ENCODE measurements at regions not wholly inside any gene's neighbourhood (a gene's known extent, or its start where the extent isn't known, plus 50 kb on each side); places are given as distances from the start of the nearest gene placed in this dataset.

GRCh38 chr5:173753307-173754168, 134.6 kb upstream of the CPEB4 start (continued):
- TF ChIP-seq ZNF280D (CRISPR knock-in tag; IDR thresholded peaks at IDR 0.05) (no peak), ZNF407 (CRISPR knock-in tag; IDR thresholded peaks at IDR 0.05; ENCODE audit: not compliant biosample characterization) (no peak), ZNF513 (CRISPR knock-in tag; conservative IDR thresholded peaks at IDR 0.05) (no peak), ZNF276 (CRISPR knock-in tag; IDR thresholded peaks at IDR 0.05; ENCODE audit: low read depth) (no peak), ISL2 (CRISPR knock-in tag; IDR thresholded peaks at IDR 0.05) (no peak), MZF1 (CRISPR knock-in tag; IDR thresholded peaks at IDR 0.05; ENCODE audit: borderline replicate concordance) (no peak), ZNF740 (CRISPR knock-in tag; IDR thresholded peaks at IDR 0.05) (no peak), TARDBP (CRISPR knock-in tag; IDR thresholded peaks at IDR 0.05) (0 out of 2 replicates have a peak, but pooled peaks have one; percentile 36), SMARCE1 (IDR thresholded peaks at IDR 0.05; ENCODE audit: borderline replicate concordance) (no peak), ZNF652 (CRISPR knock-in tag; IDR thresholded peaks at IDR 0.05; ENCODE audit: borderline replicate concordance, low read depth) (no peak), ZNF580 (CRISPR knock-in tag; IDR thresholded peaks at IDR 0.05; ENCODE audit: borderline replicate concordance, low read depth) (no peak)

Measured in HepG2 (cell line).